GM12878 (cell line): ENCODE measurements at regions not wholly inside any gene's neighbourhood (a gene's known extent, or its start where the extent isn't known, plus 50 kb on each side); places are given as distances from the start of the nearest gene placed in this dataset.

Experiments used
- E2F8 ChIP-seq: fragments of 450-650 bp; IDR thresholded peaks from 2 replicates; pipeline ENCODE4 v1.6.1; 2018; ENCODE audit warnings: mild to moderate bottlenecking, low read depth, moderate library complexity; ENCODE audit not compliant: partially characterized antibody
- ETV6 ChIP-seq, 2 experiments: fragments of 450-650 bp in 1 of 2; IDR thresholded peaks in 1 of 2; conservative IDR thresholded peaks in 1 of 2; 2 replicates each; pipeline ENCODE4 v1.6.1; 2014; ENCODE audit warnings: antibody characterized with exemption in 1 of 2, borderline replicate concordance in 1 of 2, low read depth in 1 of 2, mild to moderate bottlenecking in 1 of 2, moderate library complexity in 1 of 2
- MEF2A ChIP-seq: IDR thresholded peaks from 2 replicates; pipeline ENCODE4 v1.6.1; 2011; ENCODE audit warnings: low read depth, mild to moderate bottlenecking, low read length, moderate library complexity; ENCODE audit not compliant: insufficient read depth
- STAT1 ChIP-seq: fragments of 450-650 bp; conservative IDR thresholded peaks from 2 replicates; pipeline ENCODE4 v1.6.1; 2014; ENCODE audit warnings: antibody characterized with exemption, mild to moderate bottlenecking
- YBX1 ChIP-seq: fragments of 450-650 bp; IDR thresholded peaks from 2 replicates; pipeline ENCODE4 v1.6.1; 2016; ENCODE audit warnings: antibody characterized with exemption
- ZNF24 ChIP-seq: fragments of 450-650 bp; IDR thresholded peaks from 2 replicates; pipeline ENCODE4 v1.6.1; 2017; ENCODE audit warnings: antibody characterized with exemption, mild to moderate bottlenecking
- TF ChIP-seq, protein P1 (sequence below), 3 experiments: IDR thresholded peaks in 2 of 3; conservative IDR thresholded peaks in 1 of 3; 2 replicates each; pipeline ENCODE4 v1.5.1; 2011; ENCODE audit warnings: low read depth in 3 of 3, low read length in 3 of 3, mild to moderate bottlenecking in 3 of 3, control low read depth in 2 of 3, moderate library complexity in 2 of 3, inconsistent platforms in 1 of 3, mixed read lengths in 1 of 3; ENCODE audit not compliant: control insufficient read depth in 2 of 3, insufficient read depth in 1 of 3; ENCODE audit errors: extremely low read depth in 1 of 3

- TF ChIP-seq ZNF24: no peak
- no peak for TF ChIP-seq YBX1
- TF ChIP-seq, protein P1, sequence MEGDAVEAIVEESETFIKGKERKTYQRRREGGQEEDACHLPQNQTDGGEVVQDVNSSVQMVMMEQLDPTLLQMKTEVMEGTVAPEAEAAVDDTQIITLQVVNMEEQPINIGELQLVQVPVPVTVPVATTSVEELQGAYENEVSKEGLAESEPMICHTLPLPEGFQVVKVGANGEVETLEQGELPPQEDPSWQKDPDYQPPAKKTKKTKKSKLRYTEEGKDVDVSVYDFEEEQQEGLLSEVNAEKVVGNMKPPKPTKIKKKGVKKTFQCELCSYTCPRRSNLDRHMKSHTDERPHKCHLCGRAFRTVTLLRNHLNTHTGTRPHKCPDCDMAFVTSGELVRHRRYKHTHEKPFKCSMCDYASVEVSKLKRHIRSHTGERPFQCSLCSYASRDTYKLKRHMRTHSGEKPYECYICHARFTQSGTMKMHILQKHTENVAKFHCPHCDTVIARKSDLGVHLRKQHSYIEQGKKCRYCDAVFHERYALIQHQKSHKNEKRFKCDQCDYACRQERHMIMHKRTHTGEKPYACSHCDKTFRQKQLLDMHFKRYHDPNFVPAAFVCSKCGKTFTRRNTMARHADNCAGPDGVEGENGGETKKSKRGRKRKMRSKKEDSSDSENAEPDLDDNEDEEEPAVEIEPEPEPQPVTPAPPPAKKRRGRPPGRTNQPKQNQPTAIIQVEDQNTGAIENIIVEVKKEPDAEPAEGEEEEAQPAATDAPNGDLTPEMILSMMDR (IDR thresholded peaks at IDR 0.05 in 2 of 3, conservative IDR thresholded peaks at IDR 0.05 in 1 of 3; ENCODE audit: control insufficient read depth in 2 of 3, extremely low read depth in 1 of 3, insufficient read depth in 1 of 3, low read depth in 3 of 3, low read length in 3 of 3): no peak
- TF ChIP-seq E2F8: no peak
- TF ChIP-seq MEF2A: no peak
- no peak for TF ChIP-seq ETV6 (conservative IDR thresholded peaks at IDR 0.05 in 1 of 2, IDR thresholded peaks at IDR 0.05 in 1 of 2; ENCODE audit: borderline replicate concordance in 1 of 2, low read depth in 1 of 2)
- TF ChIP-seq STAT1: no peak
Measured at GRCh38 chr9:120136696-120137095, 443.3 kb downstream of the CDK5RAP2 start.
